Astrocyte (in vitro differentiated cells and primary cell): ENCODE measurements at regions not wholly inside any gene's neighbourhood (a gene's known extent, or its start where the extent isn't known, plus 50 kb on each side); places are given as distances from the start of the nearest gene placed in this dataset.

Experiments used
- DNase-seq: peaks from one replicate; pipeline ENCODE4 v3.0.0-alpha.2; 2010; ENCODE audit warnings: low read depth
- FAIRE-seq: peaks from 2 replicates; lab custom pipeline; 2011; peaks lifted over from hg19 to GRCh38; lab: Jason Lieb, UNC
- H2AFZ ChIP-seq: 2 replicates; pipeline ENCODE4 v1.6.0; 2012; ENCODE audit warnings: low read depth, low read length, inconsistent platforms
- H3K27ac ChIP-seq: 2 replicates; pipeline ENCODE4 v1.5.1; 2011; ENCODE audit warnings: low read depth, low read length, inconsistent platforms
- H3K27me3 ChIP-seq: 2 replicates; pipeline ENCODE4 v1.6.0; 2011; ENCODE audit warnings: low read length, inconsistent platforms; ENCODE audit not compliant: insufficient read depth
- H3K36me3 ChIP-seq: 2 replicates; pipeline ENCODE4 v1.5.1; 2011; ENCODE audit warnings: low read length, inconsistent platforms; ENCODE audit not compliant: insufficient read depth
- H3K4me1 ChIP-seq: 2 replicates; pipeline ENCODE4 v1.5.1; 2011; ENCODE audit warnings: low read length, inconsistent platforms; ENCODE audit not compliant: insufficient read depth
- H3K4me2 ChIP-seq: 2 replicates; pipeline ENCODE4 v1.6.0; 2012; ENCODE audit warnings: low read length, inconsistent platforms
- H3K4me3 ChIP-seq: 2 replicates; pipeline ENCODE4 v1.5.1; 2011; ENCODE audit warnings: low read depth, mild to moderate bottlenecking, low read length, inconsistent platforms; ENCODE audit not compliant: insufficient read depth
- H3K79me2 ChIP-seq: 2 replicates; pipeline ENCODE4 v1.6.0; 2012; ENCODE audit warnings: mild to moderate bottlenecking, low read length, inconsistent platforms; ENCODE audit not compliant: insufficient read depth
- H3K9ac ChIP-seq: 2 replicates; pipeline ENCODE4 v1.6.0; 2012; ENCODE audit warnings: mild to moderate bottlenecking, low read length, inconsistent platforms
- H3K9me3 ChIP-seq: 2 replicates; pipeline ENCODE4 v1.5.1; 2012; ENCODE audit warnings: low read depth, mild to moderate bottlenecking, low read length, inconsistent platforms; ENCODE audit not compliant: insufficient read depth
- H4K20me1 ChIP-seq: 2 replicates; pipeline ENCODE4 v1.6.0; 2012; ENCODE audit warnings: low read length, inconsistent platforms; ENCODE audit not compliant: insufficient read depth
- H3K27ac Mint-ChIP-seq: one replicate; pipeline ENCODE4 v1.8.0; 2021; ENCODE audit warnings: mild to moderate bottlenecking, mixed read lengths; ENCODE audit not compliant: unreplicated experiment
- H3K27me3 Mint-ChIP-seq: one replicate; pipeline ENCODE4 v1.8.0; 2021; ENCODE audit warnings: low read depth, mixed read lengths; ENCODE audit not compliant: unreplicated experiment
- H3K36me3 Mint-ChIP-seq: one replicate; pipeline ENCODE4 v1.8.0; 2021; ENCODE audit warnings: low read depth, mixed read lengths; ENCODE audit not compliant: unreplicated experiment
- H3K4me1 Mint-ChIP-seq: one replicate; pipeline ENCODE4 v1.8.0; 2021; ENCODE audit warnings: low read depth, mixed read lengths; ENCODE audit not compliant: unreplicated experiment
- H3K4me3 Mint-ChIP-seq: one replicate; pipeline ENCODE4 v1.8.0; 2021; ENCODE audit warnings: mild to moderate bottlenecking, moderate library complexity, mixed read lengths; ENCODE audit not compliant: unreplicated experiment
- H3K9me3 Mint-ChIP-seq: one replicate; pipeline ENCODE4 v1.8.0; 2021; ENCODE audit warnings: mild to moderate bottlenecking, mixed read lengths; ENCODE audit not compliant: unreplicated experiment
- CTCF ChIP-seq: IDR thresholded peaks from 2 replicates; pipeline ENCODE4 v1.5.1; 2011; ENCODE audit warnings: low read depth, mild to moderate bottlenecking, inconsistent platforms, low read length, moderate library complexity; ENCODE audit not compliant: insufficient read depth
- EZH2 ChIP-seq: IDR thresholded peaks from 2 replicates; pipeline ENCODE4 v1.6.1; 2012; ENCODE audit warnings: mild to moderate bottlenecking, low read length, inconsistent platforms; ENCODE audit not compliant: insufficient read depth

DNA sequence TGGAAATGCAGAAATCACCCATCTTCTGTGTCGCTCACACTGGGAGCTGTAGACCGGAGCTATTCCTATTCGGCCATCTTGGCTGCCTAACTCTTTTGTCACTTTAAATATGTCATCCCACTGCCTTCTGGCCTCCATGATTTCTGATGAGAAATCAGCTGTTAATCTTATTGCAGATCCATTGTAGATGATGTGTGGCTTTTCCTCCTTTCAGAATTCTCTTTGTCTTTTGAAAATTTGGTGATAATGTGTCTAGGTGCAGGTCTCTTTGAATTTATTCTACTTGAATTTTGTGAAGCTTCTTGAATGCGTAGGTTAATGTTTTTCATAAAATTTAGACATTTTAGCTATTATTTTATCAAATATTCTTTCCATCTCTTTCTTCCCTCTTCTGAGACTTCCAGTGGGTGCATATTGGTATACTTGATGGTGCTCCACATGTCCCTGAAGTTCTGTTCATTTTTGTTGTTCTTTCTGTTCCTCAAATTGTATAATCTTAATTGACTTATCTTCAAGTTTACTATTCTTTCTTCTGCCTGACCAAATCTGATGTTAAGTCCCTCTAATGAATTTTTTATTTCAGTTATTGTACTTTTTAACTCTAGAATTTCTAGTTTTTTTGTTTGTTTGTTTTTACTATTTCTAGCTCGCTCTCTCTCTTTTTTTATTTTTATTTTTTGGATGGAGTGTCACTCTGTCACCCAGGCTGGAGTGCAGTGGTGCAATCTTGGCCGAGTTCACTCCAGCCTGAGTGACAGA lies 90.8 kb upstream of the DLX2 start:
- Histone ChIP-seq H3K27ac (no peak overlapping the region), H3K4me2 (no peak overlapping the region), H3K27me3 (no peaks in the 10 kb centered on the region), H4K20me1 (no peaks in the 10 kb centered on the region), H3K36me3 (no peaks in the 10 kb centered on the region), H3K9me3 (peaks cover 5% of the 10 kb centered on the region), H3K4me1 (no peaks in the 10 kb centered on the region), H2AFZ (no peak overlapping the region), H3K9ac (no peak overlapping the region), H3K79me2 (no peaks in the 10 kb centered on the region), H3K4me3 (no peak overlapping the region)
- Mint-ChIP-seq H3K27ac (no peak overlapping the region), H3K36me3 (peaks cover 7% of the 10 kb centered on the region), H3K9me3 (peaks cover 38% of the 10 kb centered on the region), H3K4me1 (peaks cover 4% of the 10 kb centered on the region), H3K27me3 (no peaks in the 10 kb centered on the region), H3K4me3 (no peak overlapping the region)
- DNase-seq (no peak), FAIRE-seq (no peak)
- no peak for TF ChIP-seq CTCF
- TF ChIP-seq EZH2, result no peak

DNA sequence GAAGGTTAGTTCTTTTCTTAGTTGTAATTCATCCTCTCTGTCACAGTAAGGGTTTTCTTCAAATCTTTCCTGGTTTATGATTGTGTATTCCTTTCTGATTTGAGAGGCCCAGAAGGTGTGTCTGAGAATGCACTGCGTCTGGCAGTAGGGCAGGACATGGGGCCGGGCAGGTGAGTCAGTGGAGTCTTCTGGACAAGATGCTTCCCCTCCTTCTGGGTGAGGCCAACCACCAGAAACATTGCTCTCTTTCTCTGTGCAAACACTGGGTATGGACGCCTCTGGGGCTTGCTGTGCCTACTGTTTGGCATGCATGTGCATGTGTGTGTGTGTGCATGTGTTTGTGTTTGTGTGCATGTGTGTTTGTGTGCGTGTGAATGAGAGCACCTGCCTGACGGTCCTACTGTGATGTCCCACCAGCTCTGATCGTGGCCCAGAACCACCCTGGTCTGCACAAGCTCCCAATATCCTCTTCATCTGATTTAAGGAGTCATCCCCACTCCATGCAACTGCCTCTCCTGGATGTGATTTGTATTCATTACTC lies 93.2 kb upstream of the DLX2 start:
- TF ChIP-seq EZH2 (no peak), CTCF (no peak)
- Histone ChIP-seq H4K20me1 (no peaks in the 10 kb centered on the region), H3K4me1 (no peaks in the 10 kb centered on the region), H3K79me2 (no peaks in the 10 kb centered on the region), H3K4me2 (no peak overlapping the region), H3K9me3 (peaks cover 5% of the 10 kb centered on the region), H3K36me3 (no peaks in the 10 kb centered on the region), H3K9ac (no peak overlapping the region), H2AFZ (no peak overlapping the region), H3K4me3 (no peak overlapping the region), H3K27ac (no peak overlapping the region), H3K27me3 (no peaks in the 10 kb centered on the region)
- Mint-ChIP-seq H3K9me3 (peaks cover 46% of the 10 kb centered on the region), H3K4me1 (peaks cover 4% of the 10 kb centered on the region), H3K27me3 (no peaks in the 10 kb centered on the region), H3K4me3 (no peak overlapping the region), H3K27ac (no peak overlapping the region), H3K36me3 (peaks cover 7% of the 10 kb centered on the region)
- FAIRE-seq (no peak), DNase-seq (no peak)
